Thyroid gland (tissue), 4 donors: ENCODE measurements at regions not wholly inside any gene's neighbourhood (a gene's known extent, or its start where the extent isn't known, plus 50 kb on each side); places are given as distances from the start of the nearest gene placed in this dataset.

Experiments
- DNase-seq, 2 donors: peaks; one replicate each; pipeline ENCODE4 v3.0.0-alpha.2; 2019
- H3K27ac ChIP-seq, 3 donors: fragments of 200-600 bp; sonication (generic); 1 replicate in 2 of 3; 2 replicates in 1 of 3; pipeline ENCODE4 v1.5.1; 2016 to 2019; ENCODE audit warnings: mild to moderate bottlenecking in 1 of 3, moderate library complexity in 1 of 3
- H3K27me3 ChIP-seq: fragments of 200-600 bp; sonication (generic); one replicate; pipeline ENCODE4 v1.5.1; 2019
- H3K36me3 ChIP-seq, 2 donors: fragments of 200-600 bp; sonication (generic); one replicate each; pipeline ENCODE4 v1.5.1; 2016 to 2019
- H3K4me1 ChIP-seq, 2 donors: fragments of 200-600 bp; sonication (generic); one replicate each; pipeline ENCODE4 v1.5.1; 2017 to 2019
- H3K4me3 ChIP-seq, 3 donors: fragments of 200-600 bp; sonication (generic); replicated peaks in 1 of 3; 1 replicate in 2 of 3; 2 replicates in 1 of 3; pipeline ENCODE4 v1.5.1; 2016; ENCODE audit warnings: mild to moderate bottlenecking in 1 of 3
- H3K9me3 ChIP-seq: fragments of 200-600 bp; sonication (generic); one replicate; pipeline ENCODE4 v1.5.1; 2017
- CTCF ChIP-seq, 6 experiments: fragments of 200-600 bp in 3 of 6; fragments of 450-650 bp in 3 of 6; sonication (generic) in 3 of 6; IDR thresholded peaks; one replicate each; pipeline ENCODE4 v1.5.1; 2016 to 2019; ENCODE audit warnings: antibody characterized with exemption in 6 of 6, mild to moderate bottlenecking in 2 of 6, inconsistent platforms in 1 of 6, moderate library complexity in 1 of 6
- POLR2A ChIP-seq, 2 donors: fragments of 450-650 bp; IDR thresholded peaks; one replicate each; pipeline ENCODE4 v1.6.1; 2017; ENCODE audit warnings: antibody characterized with exemption in 2 of 2, mild to moderate bottlenecking in 2 of 2, moderate library complexity in 1 of 2
- WGBS, 2 donors: methylation state at CpG; one replicate each; pipeline ENCODE4 v1.1.5; 2017; 5-methylcytosine and 5-hydroxymethylcytosine counted together
- intact Hi-C: fragments of 100-400 bp; cut with DNase I; formaldehyde crosslinking; loops from one replicate; pipeline ENCODE4 v1.15.1; 2023

DNA sequence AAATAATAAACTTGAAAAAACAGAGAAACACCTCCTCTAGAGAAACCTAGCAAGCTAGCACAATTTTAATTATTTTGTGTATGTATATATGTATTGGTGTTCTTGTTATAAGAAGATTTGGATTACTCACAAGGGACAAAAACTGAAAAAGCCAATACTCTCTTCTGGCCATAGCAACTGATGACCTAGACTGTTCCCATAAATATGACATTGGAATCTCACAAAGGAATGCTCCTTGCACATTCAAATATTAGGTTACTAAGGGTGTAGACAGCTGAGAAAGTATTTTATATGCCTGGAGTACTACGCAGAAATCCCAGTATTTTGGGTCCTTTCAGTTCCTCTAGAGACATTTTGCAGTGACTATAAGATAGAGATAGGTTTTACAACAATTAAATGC, 279.4 kb downstream of the FZD1 start:
- 87 to 96% methylated on average over 1 of the region's 1 CpG for WGBS, 2 donors

GRCh38 chr7:91549878-91550277, 285.6 kb downstream of the FZD1 start:
- TF ChIP-seq CTCF (IDR thresholded peaks at IDR 0.05) (no peak), POLR2A (IDR thresholded peaks at IDR 0.05) (no peak)
- no peak overlapping the region for H3K27ac ChIP-seq
- no peaks in the 10 kb centered on the region for H3K4me1 ChIP-seq
- H3K36me3 ChIP-seq, result no peaks in the 10 kb centered on the region
- no peak overlapping the region for H3K4me3 ChIP-seq
- no peaks in the 10 kb centered on the region for H3K9me3 ChIP-seq
- whole genome bisulfite sequencing, 2 donors, result 95% methylated on average over 1 of the region's 1 CpG
- no peak for DNase-seq
- no peaks in the 10 kb centered on the region for H3K27me3 ChIP-seq
- intact Hi-C loops, result no loop called here

More for the DNA sequence above, 279.4 kb downstream of the FZD1 start:
- Histone ChIP-seq H3K27me3 (no peaks in the 10 kb centered on the region), H3K4me1 (no peaks in the 10 kb centered on the region), H3K36me3 (no peaks in the 10 kb centered on the region), H3K27ac (no peak overlapping the region), H3K4me3 (no peak overlapping the region), H3K9me3 (no peaks in the 10 kb centered on the region)
- no peak for DNase-seq
- no peak for TF ChIP-seq POLR2A (IDR thresholded peaks at IDR 0.05)
- TF ChIP-seq CTCF (IDR thresholded peaks at IDR 0.05), result no peak
- intact Hi-C loops, result no loop called here

GRCh38 chr7:91550931-91551330, 286.7 kb downstream of the FZD1 start:
- no peak for DNase-seq
- no peak overlapping the region for H3K27ac ChIP-seq
- no peaks in the 10 kb centered on the region for H3K9me3 ChIP-seq
- H3K4me3 ChIP-seq, result no peak overlapping the region
- WGBS, 2 donors, result 93 to 97% methylated on average over 1 of the region's 1 CpG
- TF ChIP-seq CTCF (IDR thresholded peaks at IDR 0.05), result no peak
- no peak for TF ChIP-seq POLR2A (IDR thresholded peaks at IDR 0.05)
- H3K4me1 ChIP-seq, result no peaks in the 10 kb centered on the region
- H3K27me3 ChIP-seq, result no peaks in the 10 kb centered on the region
- intact Hi-C loops, result no loop called here
- no peaks in the 10 kb centered on the region for H3K36me3 ChIP-seq

DNA sequence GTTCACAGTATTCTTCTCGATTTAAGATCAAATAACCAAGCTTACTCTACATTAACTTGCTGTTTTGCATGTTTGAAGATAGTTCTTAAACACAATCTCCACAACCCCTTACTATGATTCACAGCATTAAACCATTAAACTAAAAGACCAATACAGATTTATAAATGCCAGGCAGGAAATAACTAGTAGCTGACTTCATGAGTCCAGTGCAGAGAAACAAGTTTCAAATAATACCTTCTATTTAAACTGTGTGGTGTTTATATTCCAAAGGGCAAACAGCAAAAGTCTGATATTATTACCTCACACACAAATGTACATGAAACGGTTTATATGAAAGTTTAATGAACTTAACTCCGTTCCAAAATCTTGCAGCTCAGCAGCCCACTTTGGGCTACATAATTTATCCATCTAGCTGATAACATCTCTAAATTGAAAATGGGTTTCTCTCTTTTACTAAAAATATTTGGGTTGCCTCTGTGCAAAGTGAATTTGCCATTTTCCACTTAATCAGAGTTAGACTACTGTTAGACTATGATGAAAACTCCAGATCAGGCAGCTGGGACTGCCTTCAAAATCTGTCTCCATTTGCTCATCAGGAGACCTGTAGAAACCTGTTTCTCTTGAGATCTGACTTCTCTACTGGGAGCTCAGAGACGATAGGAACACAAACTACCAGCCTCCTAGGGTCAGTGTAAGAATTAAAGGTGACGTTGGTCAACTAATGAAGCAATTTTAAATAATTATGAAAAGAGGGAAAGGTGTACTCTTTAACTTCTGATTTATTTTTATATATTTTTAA, 287.3 kb downstream of the FZD1 start:
- no peaks in the 10 kb centered on the region for H3K9me3 ChIP-seq
- H3K27ac ChIP-seq, result no peak overlapping the region
- no peaks in the 10 kb centered on the region for H3K27me3 ChIP-seq
- 88 to 94% methylated on average over 5 of the region's 5 CpGs for WGBS, 2 donors
- no peak overlapping the region for H3K4me3 ChIP-seq
- H3K36me3 ChIP-seq, result no peaks in the 10 kb centered on the region
- TF ChIP-seq POLR2A (IDR thresholded peaks at IDR 0.05), result no peak
- TF ChIP-seq CTCF (IDR thresholded peaks at IDR 0.05), result no peak
- intact Hi-C loops, result no loop called here
- DNase-seq, result no peak
- no peaks in the 10 kb centered on the region for H3K4me1 ChIP-seq

DNA sequence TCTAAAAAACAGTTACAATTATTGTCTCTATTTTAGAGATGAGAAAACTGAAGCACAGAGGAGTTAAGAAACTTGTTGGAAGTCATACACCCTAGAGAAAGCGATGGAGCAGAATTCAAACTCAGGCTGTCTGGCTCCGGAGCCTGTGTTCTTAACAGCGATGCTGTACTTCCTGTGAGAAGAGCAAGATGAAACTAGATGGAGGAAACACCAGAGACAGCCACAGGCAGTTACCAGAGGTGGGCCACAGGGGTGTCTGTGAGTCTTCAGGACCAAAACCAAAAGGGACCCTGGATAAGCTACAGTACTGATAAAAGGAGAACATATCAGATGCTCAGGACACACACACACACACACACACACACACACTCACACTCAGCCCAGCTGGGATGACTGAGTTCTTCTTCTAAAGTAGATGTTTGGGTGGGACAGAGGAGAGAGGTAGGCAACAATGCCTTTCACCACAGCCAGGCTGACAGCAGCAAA, 289.2 kb downstream of the FZD1 start:
- H3K27me3 ChIP-seq, result no peaks in the 10 kb centered on the region
- TF ChIP-seq CTCF (IDR thresholded peaks at IDR 0.05), result no peak
- TF ChIP-seq POLR2A (IDR thresholded peaks at IDR 0.05), result no peak
- no peaks in the 10 kb centered on the region for H3K36me3 ChIP-seq
- no peak for DNase-seq
- no peaks in the 10 kb centered on the region for H3K9me3 ChIP-seq
- no peak overlapping the region for H3K27ac ChIP-seq
- WGBS, 2 donors, result 69 to 70% methylated on average over 3 of the region's 3 CpGs
- H3K4me1 ChIP-seq, result no peaks in the 10 kb centered on the region
- no peak overlapping the region for H3K4me3 ChIP-seq
- intact Hi-C loops, result no loop called here
